Panc1 (cell line): ENCODE measurements at regions not wholly inside any gene's neighbourhood (a gene's known extent, or its start where the extent isn't known, plus 50 kb on each side); places are given as distances from the start of the nearest gene placed in this dataset.

Experiments
- ATAC-seq: fragments of 200-7000 bp; cut with Tn5 transposase; 2 replicates; pipeline ENCODE4 v1.9.1; 2020; ENCODE audit warnings: mild to moderate bottlenecking, moderate library complexity
- BruUV-seq: library from RNA; stranded (reverse); fragments of 400-500 nt; replicated peaks from 2 replicates; lab custom pipeline; 2021; lab: Mats Ljungman, UMichigan
- CTCF ChIA-PET: fragments of 300-600 bp; sonication (Branson Sonifier 250); formaldehyde crosslinking; loops from one replicate; lab custom pipeline; 2022; ENCODE audit warnings: antibody characterized with exemption; lab: Charles Lee
- POLR2A ChIA-PET: fragments of 300-600 bp; sonication (Branson Sonifier 250); formaldehyde crosslinking; loops from one replicate; lab custom pipeline; 2022; ENCODE audit warnings: antibody characterized with exemption; lab: Charles Lee
- DNase-seq: peaks from one replicate; pipeline ENCODE4 v3.0.0-alpha.2; 2010; ENCODE audit warnings: low read depth, low spot score
- H3K27ac ChIP-seq: 2 replicates; pipeline ENCODE4 v1.5.1; 2011; ENCODE audit warnings: mild to moderate bottlenecking, low read length, inconsistent platforms
- H3K27me3 ChIP-seq: fragments of 200-500 bp; sonication (Bioruptor generic); 2 replicates; pipeline ENCODE4 v1.6.0; 2014; ENCODE audit warnings: low read length, inconsistent platforms; ENCODE audit not compliant: control insufficient read depth, insufficient read depth
- H3K36me3 ChIP-seq: fragments of 200-500 bp; sonication (Bioruptor generic); 2 replicates; pipeline ENCODE4 v1.5.1; 2014; ENCODE audit warnings: inconsistent platforms, mild to moderate bottlenecking, low read length, moderate library complexity; ENCODE audit not compliant: control insufficient read depth, insufficient read depth
- H3K4me1 ChIP-seq: 2 replicates; pipeline ENCODE4 v1.5.1; 2011; ENCODE audit warnings: inconsistent platforms, mild to moderate bottlenecking, low read length, moderate library complexity; ENCODE audit not compliant: control insufficient read depth, insufficient read depth
- H3K4me3 ChIP-seq, 2 experiments: 2 replicates each; pipeline ENCODE4 v1.5.1; 2011 to 2012; ENCODE audit warnings: low read depth in 2 of 2, low read length in 2 of 2, mild to moderate bottlenecking in 2 of 2, inconsistent platforms in 1 of 2, moderate library complexity in 1 of 2
- H3K9me3 ChIP-seq: fragments of 200-500 bp; sonication (Bioruptor generic); 2 replicates; pipeline ENCODE4 v1.5.1; 2014; ENCODE audit warnings: low read depth, mild to moderate bottlenecking, inconsistent platforms, low read length, moderate library complexity; ENCODE audit not compliant: control insufficient read depth, insufficient read depth
- POLR2AphosphoS5 ChIP-seq: IDR thresholded peaks from 2 replicates; pipeline ENCODE4 v1.6.1; 2012; ENCODE audit warnings: mild to moderate bottlenecking, low read depth, low read length, moderate library complexity
- SIN3A ChIP-seq: IDR thresholded peaks from 2 replicates; pipeline ENCODE4 v1.6.1; 2012; ENCODE audit warnings: low read depth, mild to moderate bottlenecking, low read length, moderate library complexity, borderline replicate concordance; ENCODE audit not compliant: insufficient read depth
- TCF7L2 ChIP-seq: IDR thresholded peaks from 2 replicates; pipeline ENCODE4 v1.6.1; 2011; ENCODE audit warnings: mild to moderate bottlenecking, low read depth, low read length, inconsistent platforms
- in situ Hi-C: cut with HindIII; loops from 2 replicates; pipeline ENCODE4 v1.10.0; 2016; ENCODE audit warnings: low sequenced_read_pairs, low pct_unique_long_range_greater_than_20kb
- intact Hi-C: fragments of 100-400 bp; cut with micrococcal nuclease; formaldehyde crosslinking; loops from one replicate; pipeline ENCODE4 v1.10.0; 2022; ENCODE audit not compliant: unreplicated experiment
- TF ChIP-seq, protein P1 (sequence below), 2 experiments: IDR thresholded peaks; 2 replicates each; pipeline ENCODE4 v1.6.1; 2011 to 2012; ENCODE audit warnings: low read depth in 2 of 2, control low read depth in 1 of 2, low read length in 1 of 2, mild to moderate bottlenecking in 1 of 2, moderate library complexity in 1 of 2; ENCODE audit not compliant: insufficient read depth in 1 of 2
- TF ChIP-seq, protein P2 (sequence below): fragments of 450-650 bp; IDR thresholded peaks from 2 replicates; pipeline ENCODE4 v1.5.1; 2017; ENCODE audit warnings: mild to moderate bottlenecking

- H3K4me1 ChIP-seq: no peaks in the 10 kb centered on the region
- BruUV-seq: no TSS peak
- ChIA-PET POLR2A (no interaction called here), CTCF (no interaction called here)
- H3K27ac ChIP-seq: no peak overlapping the region
- H3K27me3 ChIP-seq: no peaks in the 10 kb centered on the region
- H3K9me3 ChIP-seq: no peaks in the 10 kb centered on the region
- intact Hi-C loops (no loop called here), in situ Hi-C loops (no loop called here)
- no peak overlapping the region for H3K4me3 ChIP-seq
- peak; percentile 33; the same call in 1 of the 2 replicates for ATAC-seq
- TF ChIP-seq SIN3A: no peak
- TF ChIP-seq, protein P1, sequence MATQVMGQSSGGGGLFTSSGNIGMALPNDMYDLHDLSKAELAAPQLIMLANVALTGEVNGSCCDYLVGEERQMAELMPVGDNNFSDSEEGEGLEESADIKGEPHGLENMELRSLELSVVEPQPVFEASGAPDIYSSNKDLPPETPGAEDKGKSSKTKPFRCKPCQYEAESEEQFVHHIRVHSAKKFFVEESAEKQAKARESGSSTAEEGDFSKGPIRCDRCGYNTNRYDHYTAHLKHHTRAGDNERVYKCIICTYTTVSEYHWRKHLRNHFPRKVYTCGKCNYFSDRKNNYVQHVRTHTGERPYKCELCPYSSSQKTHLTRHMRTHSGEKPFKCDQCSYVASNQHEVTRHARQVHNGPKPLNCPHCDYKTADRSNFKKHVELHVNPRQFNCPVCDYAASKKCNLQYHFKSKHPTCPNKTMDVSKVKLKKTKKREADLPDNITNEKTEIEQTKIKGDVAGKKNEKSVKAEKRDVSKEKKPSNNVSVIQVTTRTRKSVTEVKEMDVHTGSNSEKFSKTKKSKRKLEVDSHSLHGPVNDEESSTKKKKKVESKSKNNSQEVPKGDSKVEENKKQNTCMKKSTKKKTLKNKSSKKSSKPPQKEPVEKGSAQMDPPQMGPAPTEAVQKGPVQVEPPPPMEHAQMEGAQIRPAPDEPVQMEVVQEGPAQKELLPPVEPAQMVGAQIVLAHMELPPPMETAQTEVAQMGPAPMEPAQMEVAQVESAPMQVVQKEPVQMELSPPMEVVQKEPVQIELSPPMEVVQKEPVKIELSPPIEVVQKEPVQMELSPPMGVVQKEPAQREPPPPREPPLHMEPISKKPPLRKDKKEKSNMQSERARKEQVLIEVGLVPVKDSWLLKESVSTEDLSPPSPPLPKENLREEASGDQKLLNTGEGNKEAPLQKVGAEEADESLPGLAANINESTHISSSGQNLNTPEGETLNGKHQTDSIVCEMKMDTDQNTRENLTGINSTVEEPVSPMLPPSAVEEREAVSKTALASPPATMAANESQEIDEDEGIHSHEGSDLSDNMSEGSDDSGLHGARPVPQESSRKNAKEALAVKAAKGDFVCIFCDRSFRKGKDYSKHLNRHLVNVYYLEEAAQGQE (IDR thresholded peaks at IDR 0.05; ENCODE audit: insufficient read depth in 1 of 2, low read depth in 2 of 2, low read length in 1 of 2): no peak
- TF ChIP-seq TCF7L2: no peak
- TF ChIP-seq POLR2AphosphoS5: no peak
- TF ChIP-seq, protein P2, sequence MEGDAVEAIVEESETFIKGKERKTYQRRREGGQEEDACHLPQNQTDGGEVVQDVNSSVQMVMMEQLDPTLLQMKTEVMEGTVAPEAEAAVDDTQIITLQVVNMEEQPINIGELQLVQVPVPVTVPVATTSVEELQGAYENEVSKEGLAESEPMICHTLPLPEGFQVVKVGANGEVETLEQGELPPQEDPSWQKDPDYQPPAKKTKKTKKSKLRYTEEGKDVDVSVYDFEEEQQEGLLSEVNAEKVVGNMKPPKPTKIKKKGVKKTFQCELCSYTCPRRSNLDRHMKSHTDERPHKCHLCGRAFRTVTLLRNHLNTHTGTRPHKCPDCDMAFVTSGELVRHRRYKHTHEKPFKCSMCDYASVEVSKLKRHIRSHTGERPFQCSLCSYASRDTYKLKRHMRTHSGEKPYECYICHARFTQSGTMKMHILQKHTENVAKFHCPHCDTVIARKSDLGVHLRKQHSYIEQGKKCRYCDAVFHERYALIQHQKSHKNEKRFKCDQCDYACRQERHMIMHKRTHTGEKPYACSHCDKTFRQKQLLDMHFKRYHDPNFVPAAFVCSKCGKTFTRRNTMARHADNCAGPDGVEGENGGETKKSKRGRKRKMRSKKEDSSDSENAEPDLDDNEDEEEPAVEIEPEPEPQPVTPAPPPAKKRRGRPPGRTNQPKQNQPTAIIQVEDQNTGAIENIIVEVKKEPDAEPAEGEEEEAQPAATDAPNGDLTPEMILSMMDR: no peak
- H3K36me3 ChIP-seq: no peaks in the 10 kb centered on the region
- DNase-seq: no peak
Observed at GRCh38 chr10:78742730-78743615, 325.8 kb upstream of the ZMIZ1 start.

GRCh38 chr10:78744056-78744455 is 324.7 kb upstream of the ZMIZ1 start:
- intact Hi-C loops (no loop called here), in situ Hi-C loops (no loop called here)
- Histone ChIP-seq H3K27me3 (peaks cover 3% of the 10 kb centered on the region; the same call in 1 of the 2 replicates), H3K27ac (no peak overlapping the region), H3K36me3 (no peaks in the 10 kb centered on the region), H3K4me1 (no peaks in the 10 kb centered on the region), H3K9me3 (no peaks in the 10 kb centered on the region), H3K4me3 (no peak overlapping the region)
- DNase-seq: no peak
- ChIA-PET POLR2A (no interaction called here), CTCF (no interaction called here)
- ATAC-seq: no peak
- BruUV-seq: no TSS peak
- TF ChIP-seq SIN3A (no peak), TCF7L2 (no peak), POLR2AphosphoS5 (no peak)
- TF ChIP-seq, protein P1 (IDR thresholded peaks at IDR 0.05; ENCODE audit: insufficient read depth in 1 of 2, low read depth in 2 of 2, low read length in 1 of 2): no peak
- TF ChIP-seq, protein P2: no peak
